GM12864 (cell line): ENCODE measurements at regions not wholly inside any gene's neighbourhood (a gene's known extent, or its start where the extent isn't known, plus 50 kb on each side); places are given as distances from the start of the nearest gene placed in this dataset.

Source experiments
- DNase-seq: peaks from one replicate; pipeline ENCODE4 v3.0.0-alpha.2; 2011; ENCODE audit warnings: low read depth
- H3K4me3 ChIP-seq: 2 replicates; pipeline ENCODE4 v1.5.1; 2011; ENCODE audit warnings: mild to moderate bottlenecking, low read depth, low read length, control low read depth
- TF ChIP-seq, protein P1 (sequence below): IDR thresholded peaks from 2 replicates; pipeline ENCODE4 v1.5.1; 2011; ENCODE audit warnings: low read depth, mild to moderate bottlenecking, moderate library complexity, low read length, control low read depth, inconsistent platforms; ENCODE audit errors: missing control alignments

- H3K4me3 ChIP-seq, result no peak overlapping the region
- no peak for DNase-seq
- TF ChIP-seq, protein P1, sequence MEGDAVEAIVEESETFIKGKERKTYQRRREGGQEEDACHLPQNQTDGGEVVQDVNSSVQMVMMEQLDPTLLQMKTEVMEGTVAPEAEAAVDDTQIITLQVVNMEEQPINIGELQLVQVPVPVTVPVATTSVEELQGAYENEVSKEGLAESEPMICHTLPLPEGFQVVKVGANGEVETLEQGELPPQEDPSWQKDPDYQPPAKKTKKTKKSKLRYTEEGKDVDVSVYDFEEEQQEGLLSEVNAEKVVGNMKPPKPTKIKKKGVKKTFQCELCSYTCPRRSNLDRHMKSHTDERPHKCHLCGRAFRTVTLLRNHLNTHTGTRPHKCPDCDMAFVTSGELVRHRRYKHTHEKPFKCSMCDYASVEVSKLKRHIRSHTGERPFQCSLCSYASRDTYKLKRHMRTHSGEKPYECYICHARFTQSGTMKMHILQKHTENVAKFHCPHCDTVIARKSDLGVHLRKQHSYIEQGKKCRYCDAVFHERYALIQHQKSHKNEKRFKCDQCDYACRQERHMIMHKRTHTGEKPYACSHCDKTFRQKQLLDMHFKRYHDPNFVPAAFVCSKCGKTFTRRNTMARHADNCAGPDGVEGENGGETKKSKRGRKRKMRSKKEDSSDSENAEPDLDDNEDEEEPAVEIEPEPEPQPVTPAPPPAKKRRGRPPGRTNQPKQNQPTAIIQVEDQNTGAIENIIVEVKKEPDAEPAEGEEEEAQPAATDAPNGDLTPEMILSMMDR, result no peak
Observed at GRCh38 chr4:116512552-116512951, 572.8 kb downstream of the TRAM1L1 start.

DNA sequence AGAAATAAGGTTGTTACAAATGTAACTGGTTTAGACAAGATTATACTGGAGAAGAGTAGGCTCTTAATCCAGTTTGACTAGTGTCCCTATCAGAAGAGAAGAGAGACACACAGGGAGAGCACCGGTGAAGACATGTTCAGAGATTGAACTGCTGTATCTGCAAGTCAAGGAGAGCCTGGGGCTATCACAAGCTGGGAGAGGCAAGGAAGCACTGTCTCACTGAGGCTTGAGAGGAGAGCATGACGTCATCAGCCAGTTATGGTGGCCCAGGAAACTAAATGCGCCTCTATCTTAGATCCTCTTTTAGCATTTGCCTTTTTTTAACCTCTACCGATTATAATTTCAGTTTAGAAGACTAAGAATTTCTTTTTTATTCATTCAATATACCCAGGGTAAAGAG lies 583.4 kb downstream of the TRAM1L1 start:
- H3K4me3 ChIP-seq, result no peak overlapping the region
- TF ChIP-seq, protein P1, result no peak
- no peak for DNase-seq

- no peak overlapping the region for H3K4me3 ChIP-seq
- DNase-seq, result no peak
- TF ChIP-seq, protein P1, result no peak
Observed at GRCh38 chr4:116500225-116500624, 585.2 kb downstream of the TRAM1L1 start.

DNA sequence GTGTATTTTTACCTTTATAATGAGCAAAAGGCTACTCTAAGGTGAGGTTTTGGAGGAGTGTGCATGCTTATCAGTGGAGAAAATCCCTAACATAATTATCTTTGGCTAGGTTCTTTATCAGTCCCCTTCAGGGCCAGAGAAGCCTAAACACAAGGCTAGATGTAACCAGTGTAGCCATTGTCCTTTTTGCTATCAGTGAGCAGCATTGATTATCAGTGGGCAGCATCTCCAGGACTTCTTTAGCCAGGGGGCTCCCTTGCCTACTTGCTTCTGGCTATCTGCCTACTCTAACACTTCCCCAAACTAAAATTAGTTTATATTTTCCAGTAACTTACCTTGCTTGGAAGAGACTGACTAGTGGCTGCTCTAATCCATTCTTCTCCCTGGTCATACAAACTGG lies 595.6 kb downstream of the TRAM1L1 start:
- TF ChIP-seq, protein P1, result no peak
- H3K4me3 ChIP-seq, result no peak overlapping the region
- DNase-seq, result no peak

GRCh38 chr4:116486401-116486800 lies 599.0 kb downstream of the TRAM1L1 start:
- DNase-seq, result no peak
- TF ChIP-seq, protein P1, result no peak
- no peak overlapping the region for H3K4me3 ChIP-seq

- no peak overlapping the region for H3K4me3 ChIP-seq
- no peak for DNase-seq
- TF ChIP-seq, protein P1, result no peak
Observed at GRCh38 chr4:116480546-116480945, 604.8 kb downstream of the TRAM1L1 start.

- TF ChIP-seq, protein P1, result no peak
Observed at GRCh38 chr4:116478343-116478742, 607.0 kb downstream of the TRAM1L1 start.

More at GRCh38 chr4:116478343-116478742, 607.0 kb downstream of the TRAM1L1 start:
- no peak for DNase-seq
- H3K4me3 ChIP-seq, result no peak overlapping the region
